Medulla oblongata (tissue), 1 donor: ENCODE measurements at regions not wholly inside any gene's neighbourhood (a gene's known extent, or its start where the extent isn't known, plus 50 kb on each side); places are given as distances from the start of the nearest gene placed in this dataset.
"Not testable (repeated sequence)": the region's sequence is repeated elsewhere in the genome, so short reads cannot be mapped to it uniquely, and the experiment has no call there.

Source experiments
- DNase-seq: peaks from one replicate; pipeline ENCODE4 v3.0.0-alpha.2; 2015; ENCODE audit errors: extremely low spot score

DNA sequence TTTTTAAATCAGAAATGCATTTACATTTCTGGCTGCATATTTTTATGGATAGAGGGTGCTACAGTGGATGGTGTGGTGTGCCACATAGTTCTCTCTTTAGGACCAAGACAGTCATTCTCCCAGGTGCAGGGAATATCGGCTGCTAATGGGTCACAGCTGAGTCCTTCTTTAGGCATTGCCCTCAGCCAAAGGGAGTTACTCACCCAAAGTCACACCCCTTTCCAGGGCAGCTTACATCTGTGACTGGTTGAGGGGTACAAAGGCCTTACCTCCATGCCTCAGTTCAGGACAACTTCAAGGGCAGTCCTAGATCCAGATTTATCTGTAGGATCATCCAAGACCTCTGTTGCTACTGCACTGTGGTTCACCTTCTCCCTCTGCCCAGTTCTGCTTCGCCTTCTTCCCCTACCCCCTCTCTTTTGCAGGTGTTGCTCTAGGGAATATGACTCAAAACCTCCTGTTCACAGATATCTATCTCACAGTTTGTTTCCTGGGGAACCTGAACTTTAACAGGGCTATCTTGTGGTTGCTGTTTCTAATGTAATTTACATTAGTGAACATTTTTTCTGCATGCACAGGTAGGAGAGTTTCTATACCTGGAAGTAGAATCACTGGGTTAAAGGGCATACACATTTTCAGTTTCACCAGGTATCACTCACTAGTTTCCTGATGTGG lies 413.9 kb downstream of the RPS6KC1 start:
- no peak for DNase-seq

DNA sequence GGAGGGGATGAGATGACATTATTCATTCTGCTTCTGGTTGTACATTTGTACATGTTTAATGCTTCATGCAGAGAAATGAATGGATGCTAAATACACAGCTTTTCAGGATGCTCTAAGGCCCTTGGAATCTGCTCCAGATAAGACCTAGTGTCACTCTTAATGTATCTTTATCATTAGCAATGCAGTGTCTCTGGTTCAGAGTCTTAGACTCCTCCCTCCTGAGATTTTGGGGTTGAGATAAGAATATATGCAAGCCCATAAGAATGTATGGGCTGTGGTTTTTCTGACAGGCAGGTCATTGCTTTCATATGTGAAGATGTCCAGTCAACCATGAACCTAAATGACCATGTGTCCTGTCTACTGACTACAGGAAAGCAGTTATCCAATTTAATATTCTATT lies 415.5 kb downstream of the RPS6KC1 start:
- DNase-seq: no peak

DNA sequence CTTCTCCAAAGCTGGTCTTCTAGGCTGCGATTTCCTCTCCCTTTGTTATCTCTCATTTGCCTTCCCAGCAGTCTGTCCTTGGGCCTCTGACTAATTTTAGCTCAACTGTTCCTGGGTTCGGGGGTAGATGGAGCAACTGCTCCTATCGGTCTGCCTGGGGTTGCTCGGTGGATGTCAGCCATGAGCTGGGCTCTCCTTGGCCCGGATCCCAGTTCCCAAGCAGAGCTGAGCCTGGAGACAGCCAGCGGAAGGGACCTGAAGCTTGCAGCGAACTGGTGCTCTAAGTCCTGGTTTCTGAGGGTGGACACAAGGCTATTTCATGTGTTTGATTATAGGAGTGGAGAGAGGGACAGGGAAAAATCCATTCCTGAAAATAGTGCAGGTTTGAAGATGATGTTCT lies 423.0 kb downstream of the RPS6KC1 start:
- peak; percentile 9 for DNase-seq

DNA sequence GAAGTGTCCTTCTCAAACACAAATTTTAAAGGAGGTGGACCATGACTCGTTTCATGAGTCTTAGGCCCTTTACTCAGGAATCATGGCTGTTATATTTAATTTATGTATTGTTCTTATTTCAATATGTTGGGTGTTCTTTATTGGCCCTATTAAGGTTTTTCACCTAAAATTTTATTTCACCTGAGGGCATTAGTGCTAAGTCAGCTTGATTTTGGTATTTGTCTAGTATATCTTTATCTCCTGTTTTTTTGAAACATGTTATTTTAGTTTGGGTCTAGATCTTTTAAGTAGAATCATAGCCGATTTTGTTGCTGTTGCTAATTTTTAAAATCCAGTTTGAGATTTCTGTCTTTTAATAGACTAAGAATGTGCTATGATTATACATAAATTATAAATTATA lies 430.4 kb downstream of the RPS6KC1 start:
- DNase-seq: no peak

DNA sequence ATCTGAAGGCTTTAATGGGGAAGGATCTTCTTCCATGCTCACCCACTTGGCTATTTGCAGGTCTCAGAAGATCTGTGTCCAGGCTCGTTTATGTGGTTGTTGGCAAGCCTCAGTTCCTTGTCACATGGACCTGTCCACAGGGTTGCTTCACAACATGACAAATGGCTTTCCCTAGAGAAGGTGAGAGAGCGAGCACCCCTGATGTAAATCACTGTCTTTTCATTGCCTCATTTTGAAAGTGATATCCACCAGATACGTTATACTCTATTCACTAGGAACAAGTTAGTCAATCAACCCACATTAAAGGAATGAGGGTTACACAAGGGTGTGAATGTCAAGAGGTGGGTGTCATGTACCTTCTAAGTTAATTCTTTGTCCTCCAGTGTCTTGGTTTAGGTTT lies 433.3 kb downstream of the RPS6KC1 start:
- no peak for DNase-seq

DNA sequence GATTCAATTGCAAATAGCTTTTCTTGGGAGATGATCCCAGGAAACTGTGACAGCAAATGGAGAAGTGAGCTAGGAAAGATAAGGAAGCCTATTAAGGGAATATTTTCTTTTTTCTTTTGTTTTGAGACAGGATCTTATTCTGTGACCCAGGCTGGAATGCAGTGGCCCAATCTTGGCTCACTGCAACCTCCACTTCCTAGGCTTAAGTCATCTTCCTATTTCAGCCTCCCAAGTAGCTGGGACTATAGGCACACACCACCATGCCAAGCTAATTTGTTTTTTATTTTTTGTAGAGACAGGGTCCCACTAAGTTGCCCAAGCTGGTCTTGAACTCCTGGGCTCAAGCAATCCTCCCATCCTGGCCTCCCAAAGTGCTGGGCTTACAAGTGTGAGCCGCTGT lies 433.7 kb downstream of the RPS6KC1 start:
- no peak for DNase-seq

DNA sequence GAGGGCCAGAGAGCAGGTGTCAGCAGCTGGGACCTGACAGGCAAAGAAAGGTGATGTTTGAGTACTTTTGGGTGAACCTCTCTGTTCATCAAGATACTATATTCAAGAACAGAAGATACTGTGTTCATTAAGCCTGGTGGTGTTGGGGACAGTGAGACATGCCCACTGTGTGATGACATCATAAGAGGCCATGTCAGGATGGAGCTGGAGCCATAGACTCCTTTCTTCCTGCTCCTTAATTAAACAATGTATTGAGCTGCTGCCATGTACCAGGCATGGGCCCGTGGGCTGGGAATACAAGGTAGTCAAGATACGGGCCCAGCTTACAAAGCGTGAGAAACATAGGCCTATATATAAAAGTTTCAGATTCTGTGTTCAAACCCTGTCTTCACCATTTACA lies 435.4 kb downstream of the RPS6KC1 start:
- no peak for DNase-seq

DNA sequence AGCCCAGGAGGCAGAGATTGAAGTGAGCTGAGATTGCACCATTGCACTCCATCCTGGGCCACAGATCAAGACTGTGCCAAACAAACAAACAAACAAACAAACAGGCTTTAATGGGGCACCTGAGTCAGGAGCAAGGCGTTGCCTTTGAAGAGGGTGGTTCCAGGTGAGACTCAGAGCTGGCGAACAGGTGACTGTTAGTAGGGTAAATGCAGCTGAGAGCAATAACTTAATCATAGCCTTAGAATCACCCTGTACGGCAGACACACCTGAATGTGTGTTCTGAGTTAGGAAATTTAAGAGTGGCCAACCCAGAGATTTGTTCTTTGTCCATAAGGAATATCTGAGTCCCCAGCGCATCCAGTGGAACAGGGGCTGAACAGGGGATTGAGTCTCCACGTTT lies 440.4 kb downstream of the RPS6KC1 start:
- no peak for DNase-seq

DNA sequence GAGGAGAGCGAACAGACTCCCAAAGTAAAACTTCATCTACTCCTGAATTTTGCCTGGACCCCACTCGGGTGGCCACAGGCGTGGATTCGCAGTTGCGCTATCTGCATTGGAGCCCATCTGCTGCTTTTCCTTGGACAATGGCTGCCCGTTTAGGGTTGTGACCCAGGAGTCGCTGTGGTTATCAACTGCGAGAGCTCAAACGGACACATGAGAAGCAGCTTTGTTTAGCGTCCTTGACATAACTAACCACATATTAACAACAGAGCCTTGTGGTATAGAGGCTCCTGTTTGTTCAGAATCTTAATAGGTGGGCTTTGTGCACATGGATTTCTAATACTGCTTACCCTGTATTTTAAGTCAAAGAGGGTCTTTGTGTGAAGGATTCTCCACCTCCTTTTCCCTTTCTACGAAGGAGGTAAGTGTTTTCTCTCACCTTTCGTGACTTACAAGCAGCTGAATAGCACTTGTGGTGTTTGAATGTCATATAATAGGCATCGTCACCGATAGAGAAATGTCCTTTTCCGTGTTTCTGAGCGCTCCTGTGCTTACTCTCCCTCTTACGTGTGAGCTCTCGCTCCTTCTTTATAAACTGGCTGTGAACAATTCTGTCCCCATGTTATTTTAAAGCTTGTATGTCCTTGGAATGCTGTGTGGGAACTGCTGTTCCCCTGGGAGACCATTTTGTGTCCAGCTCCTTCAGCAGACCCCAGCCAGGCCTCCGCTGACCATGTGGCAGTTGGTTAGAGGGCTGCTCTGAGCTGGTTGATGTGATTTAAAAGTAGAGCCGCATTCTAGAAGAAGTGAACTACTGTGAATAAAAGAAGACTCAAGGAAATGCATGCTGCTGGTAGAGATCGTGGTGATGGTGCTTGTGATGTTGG lies 441.4 kb downstream of the RPS6KC1 start:
- DNase-seq: no peak

DNA sequence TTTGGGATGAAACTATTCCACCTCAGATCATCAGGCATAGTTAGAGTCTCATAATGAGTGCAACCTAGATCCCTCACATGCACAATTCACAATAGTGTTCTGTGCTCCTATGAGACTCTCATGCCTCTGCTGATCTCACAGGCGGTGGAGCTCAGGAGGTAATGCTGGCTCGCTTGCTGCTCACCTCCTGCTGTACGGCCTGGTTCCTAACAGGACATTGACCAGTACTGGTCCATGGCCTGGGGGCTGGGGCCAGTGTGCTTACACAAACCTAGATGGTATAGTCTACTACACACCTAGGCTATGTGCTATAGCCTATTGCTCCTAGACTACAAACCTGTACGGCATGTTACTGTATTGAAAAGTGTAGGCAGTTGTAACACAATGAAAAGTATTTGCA lies 448.4 kb downstream of the RPS6KC1 start:
- no peak for DNase-seq

DNA sequence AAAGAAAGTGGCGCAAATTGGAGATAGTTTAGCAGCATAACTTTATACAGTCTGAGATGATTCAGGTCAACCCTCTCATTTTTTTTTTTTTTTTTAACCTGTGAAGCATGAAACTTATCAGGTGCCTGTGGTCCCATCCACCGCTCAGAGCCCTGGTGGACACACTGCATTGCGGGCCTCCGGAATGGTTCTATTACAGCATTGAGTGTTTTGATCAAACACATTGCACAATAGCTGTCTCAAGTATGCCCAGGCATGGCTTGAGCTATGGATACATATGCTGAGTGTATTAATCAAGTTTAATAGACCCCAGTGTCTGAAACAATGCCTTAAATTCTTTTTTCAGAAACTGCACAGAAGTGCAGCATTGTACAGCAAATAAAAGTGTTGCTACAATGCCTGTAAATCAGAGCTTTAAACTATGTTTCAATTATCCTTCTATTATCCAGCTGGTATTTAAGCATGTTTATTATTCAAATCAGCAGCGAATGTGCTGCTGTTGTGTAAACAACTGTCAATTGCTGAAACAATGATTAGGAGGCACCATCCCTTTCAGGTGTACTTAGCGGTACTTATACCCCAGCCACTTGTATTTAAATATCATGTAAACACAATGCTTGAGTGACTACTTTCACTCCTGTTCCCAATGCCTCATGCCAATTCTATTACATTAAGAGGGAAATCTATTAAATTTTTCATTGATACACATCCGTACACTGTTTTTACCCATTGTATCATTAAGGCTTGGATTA lies 456.6 kb downstream of the RPS6KC1 start:
- no peak for DNase-seq

DNA sequence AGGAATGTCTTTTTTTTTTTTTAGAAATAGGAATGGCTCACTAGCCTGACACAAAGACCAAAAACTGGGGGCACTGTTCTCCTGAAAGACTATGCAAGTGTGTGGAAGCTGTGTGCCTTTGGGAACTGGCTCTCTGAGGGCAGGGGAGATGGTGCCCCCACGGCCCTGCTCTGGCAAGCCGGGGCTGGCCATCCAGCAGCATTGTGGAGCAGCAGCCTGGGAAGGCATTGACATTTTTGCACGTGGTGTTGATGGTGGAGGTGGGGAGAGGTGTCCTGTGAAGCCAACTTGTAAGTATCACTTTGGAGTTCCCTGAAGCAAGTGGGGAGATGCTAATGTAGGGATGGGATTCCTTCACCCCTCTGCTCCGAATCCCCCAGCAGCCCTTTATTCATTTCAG lies 460.1 kb downstream of the RPS6KC1 start:
- DNase-seq: no peak

DNA sequence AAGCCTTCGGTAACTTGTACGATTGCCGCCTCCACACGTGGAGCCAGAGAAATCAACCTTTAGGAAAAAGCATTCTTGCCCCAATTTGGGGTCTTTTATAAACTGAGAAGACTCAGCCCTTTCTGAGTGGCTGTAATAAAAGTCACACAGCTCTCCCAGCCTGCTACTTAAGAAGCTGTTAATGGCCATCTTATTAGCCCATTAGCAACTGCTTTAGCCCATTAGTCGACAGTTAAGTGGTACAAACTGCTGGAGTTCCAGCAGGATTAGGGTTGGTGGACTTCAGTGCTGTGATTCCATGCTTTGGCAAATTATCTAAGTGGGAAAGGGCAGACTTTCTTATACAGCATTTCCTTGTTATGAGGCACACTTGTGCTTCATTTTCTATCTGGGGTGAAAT lies 461.3 kb downstream of the RPS6KC1 start:
- no peak for DNase-seq

DNA sequence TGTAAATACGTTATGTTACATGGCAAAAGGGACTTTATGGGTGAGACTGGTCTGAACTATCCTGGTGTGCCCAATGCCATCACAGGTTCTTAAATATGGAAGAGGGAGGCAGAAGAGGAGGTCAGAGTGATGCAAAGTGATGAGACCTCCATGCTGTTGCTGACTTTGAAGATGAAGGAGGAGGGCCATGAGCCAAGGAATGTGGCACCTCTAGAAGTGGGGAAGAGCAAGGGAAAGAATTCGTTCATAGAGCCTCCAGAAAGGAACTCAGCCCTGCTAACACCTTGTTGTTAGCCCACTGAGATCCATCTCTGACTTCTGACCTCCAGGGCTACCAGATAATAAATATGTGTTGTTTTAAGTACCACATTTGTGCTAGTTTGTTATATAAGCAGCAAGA lies 462.0 kb downstream of the RPS6KC1 start:
- DNase-seq: no peak

DNA sequence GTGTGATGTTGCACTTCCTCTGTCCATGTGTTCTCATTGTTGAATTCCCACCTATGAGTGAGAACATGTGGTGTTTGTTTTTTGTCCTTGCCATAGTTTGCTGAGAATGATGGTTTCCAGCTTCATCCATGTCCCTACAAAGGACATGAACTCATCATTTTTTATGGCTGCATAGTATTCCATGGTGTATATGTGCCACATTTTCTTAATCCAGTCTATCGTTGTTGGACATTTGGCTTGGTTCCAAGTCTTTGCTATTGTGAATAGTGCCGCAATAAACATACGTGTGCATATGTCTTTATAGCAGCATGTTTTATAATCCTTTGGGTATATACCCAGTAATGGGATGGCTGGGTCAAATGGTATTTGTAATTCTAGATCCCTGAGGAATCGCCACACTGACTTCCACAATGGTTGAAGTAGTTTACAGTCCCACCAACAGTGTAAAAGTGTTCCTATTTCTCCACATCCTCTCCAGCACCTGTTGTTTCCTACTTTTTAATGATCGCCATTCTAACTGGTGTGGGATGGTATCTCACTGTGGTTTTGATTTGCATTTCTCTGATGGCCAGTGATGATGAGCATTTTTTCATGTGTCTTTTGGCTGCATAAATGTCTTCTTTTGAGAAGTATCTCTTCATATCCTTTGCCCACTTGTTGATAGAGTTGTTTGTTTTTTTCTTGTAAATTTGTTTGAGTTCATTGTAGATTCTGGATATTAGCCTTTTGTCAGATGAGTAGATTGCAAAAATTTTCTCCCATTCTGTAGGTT lies 463.6 kb downstream of the RPS6KC1 start:
- DNase-seq: not testable (repeated sequence)

DNA sequence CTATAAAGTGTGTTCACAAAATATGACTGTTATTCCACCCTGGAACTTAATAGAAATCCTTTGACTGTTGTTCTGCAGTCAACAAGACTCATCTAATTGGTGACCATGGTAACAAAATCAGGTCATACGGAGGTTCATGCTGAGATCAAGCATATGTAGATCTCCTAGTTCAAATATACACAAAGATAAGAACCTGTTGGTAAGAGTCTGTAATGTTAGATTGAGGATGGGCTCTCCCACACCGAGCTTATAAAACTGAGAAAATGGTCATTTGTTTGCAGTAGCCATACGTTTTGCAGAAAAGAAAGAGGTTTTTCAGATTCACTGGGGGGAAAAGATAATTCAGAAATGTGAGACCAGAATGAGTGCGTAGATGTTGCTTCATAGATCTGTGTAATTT lies 468.1 kb downstream of the RPS6KC1 start:
- DNase-seq: no peak

DNA sequence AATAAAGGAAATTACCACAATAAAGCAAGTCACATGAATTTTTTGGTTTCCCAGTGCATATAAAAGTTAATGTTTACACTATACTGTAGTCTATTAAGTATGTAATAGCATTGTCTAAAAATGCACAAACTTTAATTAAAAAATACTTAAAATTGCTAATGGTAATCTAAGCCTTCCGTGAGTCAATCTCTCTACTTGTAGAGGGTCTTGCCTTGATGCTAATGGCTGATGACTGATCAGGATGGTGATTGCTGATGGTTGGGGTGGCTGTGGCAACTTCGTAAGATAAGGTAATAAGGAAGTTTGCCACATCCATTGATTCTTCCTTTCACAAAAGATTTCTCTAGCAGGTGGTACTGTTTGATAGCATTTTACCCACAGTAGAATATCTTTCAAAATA lies 466.6 kb upstream of the PROX1 start:
- no peak for DNase-seq

DNA sequence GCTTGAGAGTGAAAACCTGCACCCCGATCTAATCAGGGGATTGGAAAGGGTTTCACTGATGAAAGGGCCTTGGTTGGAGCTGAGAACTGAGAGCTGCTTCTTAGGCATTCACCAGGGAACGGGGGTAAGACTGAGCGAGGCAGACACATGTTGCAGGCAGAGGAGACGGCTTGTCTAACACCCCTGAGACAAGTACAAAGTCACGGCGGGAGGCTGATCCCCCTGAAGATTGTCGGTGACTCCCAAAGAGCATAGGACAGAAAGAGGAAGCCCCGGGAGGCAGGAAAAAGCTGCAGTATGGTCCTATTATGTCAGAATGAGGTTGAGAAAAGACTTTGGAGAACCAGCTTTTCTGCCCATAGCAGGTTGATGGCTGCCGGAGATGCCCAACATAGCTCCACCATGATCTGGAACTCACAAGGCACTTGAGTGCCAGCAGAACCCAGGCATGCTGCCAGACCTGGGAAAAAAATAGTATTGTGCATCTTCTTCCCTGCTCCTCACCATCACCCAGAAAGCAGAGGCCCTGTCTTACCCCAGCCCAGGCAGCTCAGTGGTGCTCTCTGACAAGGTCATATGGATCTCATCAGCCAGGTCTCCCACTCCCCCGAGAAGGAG lies 463.9 kb upstream of the PROX1 start:
- no peak for DNase-seq

DNA sequence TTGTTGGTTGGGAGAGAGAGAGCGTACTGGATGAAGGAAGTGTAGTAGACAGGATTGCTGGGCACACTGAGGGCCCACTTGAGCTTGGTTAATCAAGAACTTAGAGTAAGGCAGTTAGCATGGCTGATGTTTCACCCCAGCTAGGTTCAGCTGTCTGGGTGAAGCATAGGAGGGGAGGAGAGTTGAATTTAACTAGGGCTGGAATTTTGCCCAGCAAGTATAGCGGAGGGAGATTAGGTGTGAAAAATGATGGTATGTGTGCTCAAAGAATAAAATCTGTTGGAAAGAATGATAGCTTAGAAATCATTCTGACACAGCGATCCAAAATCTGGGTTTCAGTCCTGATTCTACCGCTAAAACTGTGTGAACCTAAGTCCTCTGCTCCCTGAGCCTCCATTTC lies 461.5 kb upstream of the PROX1 start:
- no peak for DNase-seq

DNA sequence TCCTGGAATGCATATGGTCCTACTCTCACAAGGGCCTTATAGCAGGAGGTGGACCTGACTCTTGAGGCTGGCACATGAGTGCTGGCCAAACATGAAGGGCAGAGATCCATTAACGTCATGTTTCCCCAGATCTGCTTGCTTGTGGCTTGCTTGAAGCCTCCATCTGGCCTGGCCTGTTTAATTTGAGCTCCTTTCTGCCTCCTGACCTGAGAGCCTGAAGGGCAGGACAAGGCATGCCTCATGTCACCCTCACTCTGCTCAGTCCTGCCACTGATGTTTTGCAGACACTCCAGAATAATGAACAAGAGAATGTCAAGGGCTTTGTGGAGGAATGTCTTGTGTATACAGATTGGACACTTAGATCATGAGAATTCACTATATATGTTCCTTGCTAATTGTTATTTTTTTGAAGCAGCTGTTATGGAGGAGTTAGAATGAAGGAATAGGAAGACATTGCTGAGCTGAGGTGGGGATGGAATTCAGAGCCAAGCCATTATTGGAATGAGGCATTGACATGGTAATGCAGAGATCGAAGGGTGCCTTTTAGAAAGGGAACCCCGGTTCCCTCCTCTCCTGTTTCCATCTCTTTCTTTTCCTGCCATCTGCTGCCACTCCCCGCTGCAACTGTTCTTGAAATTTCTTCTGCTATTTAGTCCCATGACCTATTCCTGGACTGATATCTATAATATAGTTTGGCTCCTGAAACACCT lies 457.0 kb upstream of the PROX1 start:
- DNase-seq: no peak
